Suprapubic skin (tissue), 4 donors: ENCODE measurements at regions not wholly inside any gene's neighbourhood (a gene's known extent, or its start where the extent isn't known, plus 50 kb on each side); places are given as distances from the start of the nearest gene placed in this dataset.

Source experiments
- CTCF ChIP-seq, 2 donors: fragments of 200-600 bp in 1 of 2; fragments of 450-650 bp in 1 of 2; sonication (generic) in 1 of 2; IDR thresholded peaks; one replicate each; pipeline ENCODE4 v1.5.1; 2016 to 2019; ENCODE audit warnings: antibody characterized with exemption in 2 of 2, mild to moderate bottlenecking in 1 of 2, moderate library complexity in 1 of 2
- POLR2A ChIP-seq, 2 donors: fragments of 450-650 bp; IDR thresholded peaks; one replicate each; pipeline ENCODE4 v1.6.1; 2017; ENCODE audit warnings: antibody characterized with exemption in 2 of 2, mild to moderate bottlenecking in 2 of 2, moderate library complexity in 2 of 2
- POLR2AphosphoS5 ChIP-seq, 3 donors: sonication (generic); formaldehyde crosslinking; IDR thresholded peaks; one replicate each; pipeline ENCODE4 v1.6.1; 2017; ENCODE audit warnings: antibody characterized with exemption in 3 of 3

GRCh38 chr18:76699923-76700322 lies 122.4 kb upstream of the ZNF236 start:
- no peak for TF ChIP-seq POLR2A (IDR thresholded peaks at IDR 0.05)
- TF ChIP-seq CTCF (IDR thresholded peaks at IDR 0.05) = no peak
- TF ChIP-seq POLR2AphosphoS5 (IDR thresholded peaks at IDR 0.05) = no peak
